Upper lobe of left lung (tissue), 6 donors: ENCODE measurements at regions not wholly inside any gene's neighbourhood (a gene's known extent, or its start where the extent isn't known, plus 50 kb on each side); places are given as distances from the start of the nearest gene placed in this dataset.

Source experiments
- ATAC-seq, 2 donors: fragments of 200-7000 bp; cut with Tn5 transposase; one replicate each; pipeline ENCODE4 v1.9.1; 2022; ENCODE audit warnings: mild to moderate bottlenecking in 2 of 2, moderate library complexity in 2 of 2; ENCODE audit not compliant: low FRiP score in 2 of 2
- DNase-seq, 2 donors: peaks; one replicate each; pipeline ENCODE4 v3.0.0-alpha.2; 2019 to 2020
- H3K27ac ChIP-seq, 4 donors: fragments of 200-600 bp; sonication (generic); one replicate each; pipeline ENCODE4 v1.5.1; 2016 to 2019
- H3K27me3 ChIP-seq, 4 donors: fragments of 200-600 bp; sonication (generic); one replicate each; pipeline ENCODE4 v1.5.1; 2017 to 2019
- H3K36me3 ChIP-seq, 4 donors: fragments of 200-600 bp; sonication (generic); one replicate each; pipeline ENCODE4 v1.5.1; 2016 to 2019
- H3K4me1 ChIP-seq, 4 donors: fragments of 200-600 bp; sonication (generic); one replicate each; pipeline ENCODE4 v1.5.1; 2018 to 2019
- H3K4me3 ChIP-seq, 4 donors: fragments of 200-600 bp; sonication (generic); one replicate each; pipeline ENCODE4 v1.5.1; 2017 to 2019; ENCODE audit warnings: mild to moderate bottlenecking in 2 of 4, moderate library complexity in 1 of 4
- H3K9me3 ChIP-seq, 4 donors: fragments of 200-600 bp; sonication (generic); one replicate each; pipeline ENCODE4 v1.5.1; 2018 to 2019
- EP300 ChIP-seq, 4 donors: sonication (generic); formaldehyde crosslinking; IDR thresholded peaks; one replicate each; pipeline ENCODE4 v1.5.1; 2017; ENCODE audit warnings: antibody characterized with exemption in 4 of 4, control low read depth in 2 of 4
- POLR2A ChIP-seq, 4 donors: fragments of 450-650 bp; IDR thresholded peaks; one replicate each; pipeline ENCODE4 v1.5.1; 2016 to 2017; ENCODE audit warnings: antibody characterized with exemption in 4 of 4, mild to moderate bottlenecking in 2 of 4
- POLR2AphosphoS5 ChIP-seq, 2 donors: sonication (generic); formaldehyde crosslinking; IDR thresholded peaks; one replicate each; pipeline ENCODE4 v1.5.1; 2017; ENCODE audit warnings: antibody characterized with exemption in 2 of 2
- WGBS, 2 donors: methylation state at CpG; one replicate each; pipeline ENCODE4 v1.1.5; 2017 to 2018; 5-methylcytosine and 5-hydroxymethylcytosine counted together
- TF ChIP-seq, protein P1 (sequence below), 6 experiments: fragments of 450-650 bp in 4 of 6; fragments of 200-600 bp in 2 of 6; sonication (generic) in 2 of 6; IDR thresholded peaks; one replicate each; pipeline ENCODE4 v1.5.1; 2016 to 2019; ENCODE audit warnings: antibody characterized with exemption in 6 of 6
- donor health status: DM: no; HTN: no; CAD: no; lungs with moderate emphysema.
- donor health status: DM: no; HTN: yes; CAD: no; lungs with severe emphysema.

GRCh38 chr12:43158126-43158525 lies 393.9 kb downstream of the ADAMTS20 start:
- DNase-seq: no peak
- no peak overlapping the region for H3K27ac ChIP-seq
- H3K9me3 ChIP-seq: no peaks in the 10 kb centered on the region
- TF ChIP-seq EP300 (IDR thresholded peaks at IDR 0.05): no peak
- TF ChIP-seq POLR2AphosphoS5 (IDR thresholded peaks at IDR 0.05): no peak
- no peaks in the 10 kb centered on the region for H3K4me1 ChIP-seq
- no peaks in the 10 kb centered on the region for H3K36me3 ChIP-seq
- ATAC-seq: no peak
- 90 to 95% methylated on average over 1 of the region's 1 CpG for WGBS, 2 donors
- H3K27me3 ChIP-seq: no peaks in the 10 kb centered on the region
- no peak overlapping the region for H3K4me3 ChIP-seq

DNA sequence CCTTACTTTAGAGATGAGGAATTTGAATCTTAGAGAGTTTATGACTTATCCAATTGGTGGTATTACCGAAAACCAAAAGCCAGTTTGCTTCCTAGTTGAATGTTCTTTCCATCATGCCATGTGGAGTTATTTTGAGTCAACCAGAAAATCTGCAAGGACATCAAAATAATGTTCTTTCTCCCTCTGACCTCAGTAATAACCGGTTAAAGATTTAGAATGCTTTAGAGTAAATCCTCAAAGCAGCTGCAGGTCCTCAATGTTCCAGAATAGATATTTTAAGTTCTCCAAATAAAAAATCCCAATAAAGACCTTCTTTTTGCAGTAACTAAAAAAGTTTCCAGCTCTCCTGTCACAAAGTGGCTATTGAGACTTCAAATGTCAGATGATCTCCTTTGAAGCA lies 396.6 kb downstream of the ADAMTS20 start:
- Histone ChIP-seq H3K36me3 (no peaks in the 10 kb centered on the region), H3K27ac (no peak overlapping the region), H3K9me3 (no peaks in the 10 kb centered on the region), H3K4me3 (no peak overlapping the region), H3K27me3 (no peaks in the 10 kb centered on the region), H3K4me1 (no peaks in the 10 kb centered on the region)
- ATAC-seq (no peak), DNase-seq (no peak)
- whole genome bisulfite sequencing, 2 donors: 80 to 88% methylated on average over 2 of the region's 2 CpGs
- no peak for TF ChIP-seq POLR2AphosphoS5 (IDR thresholded peaks at IDR 0.05)
- no peak for TF ChIP-seq EP300 (IDR thresholded peaks at IDR 0.05)
- TF ChIP-seq POLR2A (IDR thresholded peaks at IDR 0.05): no peak
- TF ChIP-seq, protein P1, sequence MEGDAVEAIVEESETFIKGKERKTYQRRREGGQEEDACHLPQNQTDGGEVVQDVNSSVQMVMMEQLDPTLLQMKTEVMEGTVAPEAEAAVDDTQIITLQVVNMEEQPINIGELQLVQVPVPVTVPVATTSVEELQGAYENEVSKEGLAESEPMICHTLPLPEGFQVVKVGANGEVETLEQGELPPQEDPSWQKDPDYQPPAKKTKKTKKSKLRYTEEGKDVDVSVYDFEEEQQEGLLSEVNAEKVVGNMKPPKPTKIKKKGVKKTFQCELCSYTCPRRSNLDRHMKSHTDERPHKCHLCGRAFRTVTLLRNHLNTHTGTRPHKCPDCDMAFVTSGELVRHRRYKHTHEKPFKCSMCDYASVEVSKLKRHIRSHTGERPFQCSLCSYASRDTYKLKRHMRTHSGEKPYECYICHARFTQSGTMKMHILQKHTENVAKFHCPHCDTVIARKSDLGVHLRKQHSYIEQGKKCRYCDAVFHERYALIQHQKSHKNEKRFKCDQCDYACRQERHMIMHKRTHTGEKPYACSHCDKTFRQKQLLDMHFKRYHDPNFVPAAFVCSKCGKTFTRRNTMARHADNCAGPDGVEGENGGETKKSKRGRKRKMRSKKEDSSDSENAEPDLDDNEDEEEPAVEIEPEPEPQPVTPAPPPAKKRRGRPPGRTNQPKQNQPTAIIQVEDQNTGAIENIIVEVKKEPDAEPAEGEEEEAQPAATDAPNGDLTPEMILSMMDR (IDR thresholded peaks at IDR 0.05): no peak

DNA sequence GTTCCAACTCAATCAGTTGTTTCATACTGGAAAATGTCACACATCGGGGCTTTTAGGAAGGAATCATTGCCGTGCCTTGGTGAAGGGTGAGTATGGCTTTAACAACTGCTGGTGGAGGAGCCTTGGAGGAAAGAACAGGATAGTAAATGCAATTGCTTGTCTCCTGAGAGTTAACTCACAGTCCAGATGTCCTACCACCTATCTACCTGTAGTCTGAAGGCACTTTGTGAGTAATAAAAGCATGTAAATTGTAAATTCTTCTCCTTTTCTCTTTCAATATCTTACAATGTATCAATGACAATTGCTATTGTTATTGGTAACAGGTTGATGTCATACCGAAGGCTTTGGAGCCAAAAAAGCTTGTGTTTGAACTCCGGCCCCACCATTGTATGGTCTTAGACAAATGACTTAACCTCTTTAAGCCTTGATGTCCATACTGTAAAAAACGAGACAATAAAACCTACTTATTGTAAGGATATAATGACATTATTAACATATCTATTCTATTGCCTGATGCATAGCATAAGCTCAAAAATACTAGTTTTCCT lies 397.4 kb downstream of the ADAMTS20 start:
- no peaks in the 10 kb centered on the region for H3K27me3 ChIP-seq
- no peaks in the 10 kb centered on the region for H3K36me3 ChIP-seq
- TF ChIP-seq POLR2AphosphoS5 (IDR thresholded peaks at IDR 0.05) (no peak), POLR2A (IDR thresholded peaks at IDR 0.05) (no peak), EP300 (IDR thresholded peaks at IDR 0.05) (no peak)
- TF ChIP-seq, protein P1 (IDR thresholded peaks at IDR 0.05): no peak
- no peaks in the 10 kb centered on the region for H3K9me3 ChIP-seq
- 72 to 91% methylated on average over 5 of the region's 5 CpGs for WGBS, 2 donors
- H3K4me3 ChIP-seq: no peak overlapping the region
- DNase-seq (no peak), ATAC-seq (no peak)
- no peak overlapping the region for H3K27ac ChIP-seq
- no peaks in the 10 kb centered on the region for H3K4me1 ChIP-seq

DNA sequence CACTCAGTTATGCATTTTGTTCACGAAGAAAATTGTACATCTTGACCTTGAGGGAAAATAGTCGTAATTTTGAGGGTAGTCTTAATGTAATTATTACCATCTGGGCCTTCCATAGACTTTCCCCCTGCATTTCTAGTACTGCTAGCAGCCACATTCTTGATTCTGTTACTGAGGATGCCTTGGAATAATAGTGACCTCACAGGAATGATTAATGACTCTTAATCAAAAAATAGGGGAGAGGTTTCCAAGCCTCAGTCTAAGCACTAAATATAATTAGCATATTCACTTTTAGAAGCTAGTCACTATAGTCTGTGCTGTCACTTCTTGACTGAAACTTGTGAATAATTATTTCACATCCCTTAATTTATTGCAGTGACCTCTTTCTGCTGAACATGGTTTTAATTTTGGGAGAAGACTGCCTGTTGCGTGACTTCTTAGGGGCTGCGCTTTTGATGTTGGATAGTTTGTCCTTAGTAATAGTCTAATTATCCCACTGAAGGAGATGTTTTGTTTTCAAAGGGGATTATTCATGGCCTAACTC lies 400.5 kb downstream of the ADAMTS20 start:
- H3K27me3 ChIP-seq: no peaks in the 10 kb centered on the region
- no peaks in the 10 kb centered on the region for H3K36me3 ChIP-seq
- no peak overlapping the region for H3K4me3 ChIP-seq
- TF ChIP-seq EP300 (IDR thresholded peaks at IDR 0.05) (no peak), POLR2AphosphoS5 (IDR thresholded peaks at IDR 0.05) (no peak), POLR2A (IDR thresholded peaks at IDR 0.05) (no peak)
- TF ChIP-seq, protein P1 (IDR thresholded peaks at IDR 0.05): no peak
- no peaks in the 10 kb centered on the region for H3K9me3 ChIP-seq
- no peaks in the 10 kb centered on the region for H3K4me1 ChIP-seq
- peak in 1 of 2 donors; percentile 35 for ATAC-seq
- no peak overlapping the region for H3K27ac ChIP-seq
- DNase-seq: no peak
- WGBS, 2 donors: 78 to 86% methylated on average over 4 of the region's 4 CpGs

DNA sequence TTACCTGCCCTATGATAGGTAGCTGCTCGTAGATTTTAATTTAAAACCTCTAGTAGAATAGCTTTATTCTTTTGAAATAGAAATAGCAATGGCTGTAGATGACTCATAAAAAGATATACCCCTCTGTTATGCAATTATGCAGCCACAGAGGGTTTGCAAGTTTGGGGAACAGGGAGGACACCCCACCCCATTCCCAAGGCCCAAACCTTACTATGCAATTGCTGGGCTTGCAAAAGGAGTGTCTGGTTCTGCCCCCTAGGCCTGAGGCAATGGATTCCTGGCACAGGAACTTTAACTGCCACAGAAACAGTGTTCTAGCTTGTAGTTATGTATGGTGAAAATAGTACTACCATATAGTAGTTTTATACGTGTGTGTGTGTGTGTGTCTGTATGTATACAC lies 403.3 kb downstream of the ADAMTS20 start:
- Histone ChIP-seq H3K36me3 (no peaks in the 10 kb centered on the region), H3K27me3 (no peaks in the 10 kb centered on the region), H3K9me3 (no peaks in the 10 kb centered on the region), H3K27ac (no peak overlapping the region), H3K4me1 (no peaks in the 10 kb centered on the region), H3K4me3 (no peak overlapping the region)
- TF ChIP-seq EP300 (IDR thresholded peaks at IDR 0.05) (no peak), POLR2A (IDR thresholded peaks at IDR 0.05) (no peak), POLR2AphosphoS5 (IDR thresholded peaks at IDR 0.05) (no peak)
- TF ChIP-seq, protein P1 (IDR thresholded peaks at IDR 0.05): no peak
- 83 to 85% methylated on average over 2 of the region's 2 CpGs for WGBS, 2 donors
- DNase-seq (no peak), ATAC-seq (no peak)
